Gastroesophageal sphincter (tissue), 3 donors: ENCODE measurements at regions not wholly inside any gene's neighbourhood (a gene's known extent, or its start where the extent isn't known, plus 50 kb on each side); places are given as distances from the start of the nearest gene placed in this dataset.

Experiments
- CTCF ChIP-seq, 4 experiments: fragments of 200-600 bp in 2 of 4; fragments of 450-650 bp in 2 of 4; sonication (generic) in 1 of 4; IDR thresholded peaks; one replicate each; pipeline ENCODE4 v1.5.1; 2017 to 2019; ENCODE audit warnings: antibody characterized with exemption in 4 of 4, mild to moderate bottlenecking in 2 of 4, moderate library complexity in 2 of 4
- EP300 ChIP-seq: sonication (generic); formaldehyde crosslinking; IDR thresholded peaks from one replicate; pipeline ENCODE4 v1.6.1; 2017; ENCODE audit warnings: antibody characterized with exemption, mild to moderate bottlenecking
- POLR2A ChIP-seq, 2 donors: fragments of 450-650 bp; IDR thresholded peaks; one replicate each; pipeline ENCODE4 v1.6.1; 2017; ENCODE audit warnings: antibody characterized with exemption in 2 of 2, mild to moderate bottlenecking in 2 of 2, moderate library complexity in 1 of 2
- POLR2AphosphoS5 ChIP-seq: sonication (generic); formaldehyde crosslinking; IDR thresholded peaks from one replicate; pipeline ENCODE4 v1.6.1; 2017; ENCODE audit warnings: antibody characterized with exemption

GRCh38 chr7:46390042-46390441 is 469.0 kb upstream of the IGFBP3 start:
- TF ChIP-seq POLR2AphosphoS5, result no peak
- TF ChIP-seq POLR2A (IDR thresholded peaks at IDR 0.05), result no peak
- TF ChIP-seq CTCF (IDR thresholded peaks at IDR 0.05), result no peak
- TF ChIP-seq EP300, result no peak
